Activated CD4-positive, alpha-beta T cell treated with anti-CD3 and anti-CD28 coated beads, Interleukin-10, Interleukin-2, amounts not matched to agents 100 ng/mL and 50 ng/mL, durations not matched to agents 16 hours and 8 hours (primary cell): ENCODE measurements at regions not wholly inside any gene's neighbourhood (a gene's known extent, or its start where the extent isn't known, plus 50 kb on each side); places are given as distances from the start of the nearest gene placed in this dataset.

Source experiments
- DNase-seq: peaks from one replicate; pipeline ENCODE4 v3.0.0-alpha.2; 2020

DNA sequence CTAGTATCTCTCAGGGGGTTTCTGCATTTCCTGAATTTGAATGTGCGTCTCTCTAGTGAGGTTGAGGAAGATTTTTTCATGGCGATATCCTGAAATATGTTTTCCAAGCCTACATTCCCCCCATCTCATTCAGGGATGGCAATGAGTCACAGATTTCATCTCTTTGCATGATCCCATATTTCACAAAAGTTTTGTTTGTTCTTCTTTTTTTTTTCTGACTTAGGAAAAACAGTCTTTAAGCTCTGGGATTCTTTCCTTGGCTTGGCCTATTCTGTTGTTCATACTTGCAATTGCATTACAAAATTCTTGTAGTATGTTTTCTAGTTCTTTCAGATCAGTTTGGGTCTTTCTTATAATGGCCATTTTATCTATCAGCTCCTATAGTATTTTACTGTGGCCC is 136.5 kb downstream of the DSEL start:
- DNase-seq: no peak

DNA sequence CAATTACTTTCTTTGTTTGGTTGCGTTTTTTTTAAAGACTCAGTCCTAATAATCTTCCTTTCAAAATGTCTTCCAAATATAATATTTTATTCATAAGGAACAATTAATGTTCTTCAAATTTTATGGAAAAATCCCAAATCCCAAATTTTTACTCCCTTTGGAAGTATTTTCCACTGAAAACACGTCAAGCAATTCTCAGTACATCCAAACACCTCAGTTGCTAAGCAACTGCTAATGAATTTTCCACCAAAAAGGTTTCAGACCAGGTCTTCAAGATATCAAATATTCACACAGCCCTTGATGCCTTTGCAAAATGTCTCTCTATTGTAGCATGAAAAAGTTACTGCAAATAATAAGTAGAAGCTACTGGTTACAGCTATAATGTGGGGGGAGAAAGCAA is 140.1 kb downstream of the DSEL start:
- DNase-seq: no peak

DNA sequence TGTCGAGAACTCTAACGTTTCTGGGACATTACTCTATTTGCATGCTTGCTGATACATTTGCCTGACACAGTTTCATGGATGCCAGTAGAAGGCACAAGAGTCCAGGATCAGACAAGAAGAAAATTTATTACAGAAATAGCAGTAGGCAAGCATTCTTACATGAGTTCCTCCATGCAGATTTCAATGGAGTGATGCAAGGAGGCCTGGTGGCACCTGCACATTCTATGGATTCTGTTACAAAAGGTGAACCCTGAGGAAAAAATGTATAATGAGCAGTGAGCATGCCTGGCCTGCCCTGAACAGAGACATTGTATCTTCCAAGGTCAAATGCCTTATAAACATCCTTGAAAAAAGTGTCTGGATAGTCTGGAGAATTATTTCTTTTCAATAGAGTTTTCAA is 142.9 kb downstream of the DSEL start:
- DNase-seq: no peak

DNA sequence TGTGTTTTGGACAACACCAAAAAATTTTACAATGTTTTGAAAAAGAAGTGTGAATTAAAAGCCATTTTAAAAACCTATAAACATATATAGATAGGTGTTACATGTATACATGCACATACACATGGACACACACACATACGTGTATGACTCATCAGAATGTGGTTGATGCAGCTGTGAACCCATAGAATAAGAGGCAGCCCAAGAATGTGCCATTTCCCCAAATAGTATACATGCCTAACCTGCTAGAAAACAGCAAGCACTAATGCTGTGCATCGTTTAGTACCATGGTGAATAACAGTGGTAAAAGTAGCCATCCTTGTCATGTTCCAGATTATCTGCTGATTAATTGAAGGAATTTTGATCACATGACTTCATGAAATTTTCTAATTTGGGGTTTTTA is 149.0 kb downstream of the DSEL start:
- no peak for DNase-seq

DNA sequence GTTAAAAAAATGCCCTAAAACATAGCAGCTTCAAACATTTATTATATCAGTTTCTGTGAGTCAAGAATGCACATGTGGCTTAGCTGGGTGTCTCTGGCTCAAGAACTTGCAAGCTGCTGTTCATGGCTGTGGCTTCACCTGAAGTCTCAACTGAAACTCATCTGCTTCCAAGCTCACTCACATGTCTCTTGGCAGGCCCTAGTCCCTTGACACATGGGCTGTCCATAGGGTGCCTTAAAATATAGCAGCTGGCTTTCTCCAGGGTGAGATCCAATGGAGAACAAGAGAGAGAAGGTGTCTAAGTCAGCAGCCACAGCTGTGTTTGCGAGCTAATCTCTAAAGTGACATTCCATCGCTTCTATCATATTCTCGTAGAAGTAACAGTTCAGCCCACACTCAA is 152.8 kb downstream of the DSEL start:
- DNase-seq: no peak

DNA sequence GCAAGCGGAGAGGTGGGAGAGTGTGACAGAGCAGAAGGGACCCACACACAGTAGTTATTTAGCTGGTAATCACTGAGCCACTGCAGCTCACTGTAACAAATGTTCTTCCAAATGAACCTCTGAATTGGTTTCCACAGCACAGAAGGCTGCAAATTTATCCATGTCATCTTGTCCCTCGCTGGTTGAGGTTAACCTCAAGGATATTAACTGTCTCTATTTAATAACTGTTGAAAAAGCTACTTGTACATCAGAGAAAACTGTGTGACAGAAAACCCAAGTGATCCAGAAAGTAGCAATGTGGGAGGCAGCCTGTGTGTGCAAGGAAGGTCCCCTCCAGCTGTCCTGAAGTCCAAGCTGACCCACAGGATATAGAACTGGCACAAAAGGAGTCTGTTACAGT is 153.6 kb downstream of the DSEL start:
- no peak for DNase-seq

DNA sequence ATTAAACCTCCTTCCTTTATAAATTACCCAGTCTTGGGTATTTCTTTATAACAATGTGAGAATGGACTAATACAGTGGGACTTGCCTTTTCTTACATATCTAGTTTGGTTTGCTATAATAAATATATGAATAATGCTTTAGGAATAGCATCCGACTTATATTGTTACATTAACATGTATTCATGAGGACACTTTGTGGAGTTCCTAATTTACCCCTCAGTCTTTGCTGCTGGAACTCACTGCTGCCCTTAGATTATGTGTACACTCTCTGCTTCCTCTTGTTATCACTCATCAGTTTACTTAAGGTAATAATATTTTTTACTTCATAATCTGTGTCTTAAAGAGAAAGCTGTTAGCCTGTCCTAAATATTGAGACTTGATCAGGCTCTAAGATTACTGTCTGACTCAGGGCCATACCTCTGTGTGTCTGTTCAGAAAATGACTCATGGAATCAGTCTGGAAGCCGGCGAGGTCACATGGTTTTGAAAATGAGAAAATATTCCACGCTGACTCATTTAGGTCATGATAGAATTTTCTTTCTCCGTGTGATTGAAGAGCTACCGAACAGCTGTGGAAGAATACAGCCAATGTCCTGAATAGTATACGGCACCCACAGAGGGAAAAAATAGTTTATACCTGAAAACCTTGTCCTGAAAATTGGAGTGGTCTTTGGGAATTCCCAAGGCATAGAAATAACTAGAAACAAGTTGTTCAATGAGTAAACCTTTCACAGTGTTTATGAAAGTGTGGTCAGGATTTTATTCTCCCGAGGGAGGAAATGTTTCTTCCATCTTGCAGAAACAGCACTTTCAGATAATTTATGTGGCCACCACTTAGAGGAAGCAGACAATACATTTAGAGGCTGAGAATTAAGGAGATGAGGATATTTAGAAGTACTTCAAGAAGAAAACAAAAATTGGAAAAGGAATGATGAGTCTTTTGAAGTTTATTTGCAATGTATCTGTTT is 156.4 kb downstream of the DSEL start:
- peak; percentile 72 for DNase-seq

DNA sequence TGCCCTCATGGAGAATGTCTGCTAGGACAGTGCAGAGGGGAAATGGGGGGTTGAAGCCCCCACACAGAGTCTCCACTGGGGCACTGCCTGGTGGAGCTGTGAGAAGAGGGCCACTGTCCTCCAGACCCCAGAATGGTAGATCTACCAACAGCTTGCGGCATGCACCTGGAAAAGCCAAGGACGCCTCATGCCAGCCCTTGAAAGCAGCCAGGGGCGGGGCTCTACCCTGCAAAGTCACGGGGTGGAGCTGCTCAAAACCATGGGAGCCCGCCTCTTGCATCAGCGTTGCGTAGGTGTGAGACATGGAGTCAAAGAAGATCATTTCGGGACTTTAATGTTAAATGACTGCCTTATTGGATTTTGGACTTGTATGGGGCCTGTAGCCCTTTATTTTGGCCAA is 157.6 kb downstream of the DSEL start:
- DNase-seq: no peak

DNA sequence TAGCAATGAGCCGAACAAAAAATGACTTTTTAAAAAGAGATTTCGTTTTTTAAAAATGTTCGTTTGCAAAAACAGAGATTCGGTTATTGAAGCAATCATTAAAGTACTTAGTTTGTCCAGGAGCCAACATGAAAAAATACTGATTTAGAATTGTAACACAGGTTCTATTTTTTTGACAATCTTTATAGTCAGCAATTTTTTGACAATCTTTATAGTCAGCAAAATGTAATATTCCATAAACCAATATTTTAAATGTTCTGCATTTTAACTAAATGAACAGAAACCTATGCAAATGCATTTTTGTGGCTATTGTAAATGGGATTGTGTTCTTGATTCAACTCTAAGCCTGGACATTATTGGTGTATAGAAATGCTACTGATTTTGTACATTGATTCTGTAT is 161.8 kb downstream of the DSEL start:
- DNase-seq: no peak

DNA sequence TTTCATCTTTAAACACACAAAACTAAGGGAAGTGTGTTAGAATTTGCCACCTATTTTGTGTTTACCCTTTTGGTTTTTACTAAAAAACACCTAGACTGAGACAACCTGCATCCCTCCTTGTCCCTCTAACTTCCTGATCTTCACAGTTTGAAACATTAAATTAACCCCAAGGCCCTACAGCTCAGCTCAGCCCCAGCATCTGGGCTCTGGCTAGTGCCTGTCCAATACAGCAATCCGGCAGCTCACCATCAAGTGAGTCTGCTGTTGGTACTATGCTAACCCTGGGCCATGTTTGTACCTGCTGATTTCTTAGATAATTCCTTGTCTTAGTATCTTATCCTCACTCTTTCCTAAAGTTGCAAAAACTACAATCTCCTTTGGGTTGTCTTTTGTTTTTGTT is 162.4 kb downstream of the DSEL start:
- DNase-seq: no peak

DNA sequence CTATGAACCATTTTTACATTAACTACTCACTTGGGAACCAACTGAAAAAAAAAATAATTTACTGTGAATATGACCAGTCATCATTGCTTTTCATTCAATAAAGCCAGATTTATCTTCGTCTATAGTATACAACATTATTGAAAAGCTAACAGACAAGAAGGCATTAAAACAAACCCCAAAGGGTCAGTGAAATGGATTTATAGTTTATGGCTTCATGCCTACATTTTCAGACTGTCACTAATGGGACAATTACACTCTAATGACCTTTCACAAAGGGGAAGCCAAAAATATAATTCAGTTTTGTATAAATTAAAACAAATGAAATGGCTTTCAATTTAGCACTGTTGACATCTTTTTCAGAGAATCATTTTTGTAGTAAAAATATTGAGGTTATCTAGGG is 169.1 kb downstream of the DSEL start:
- DNase-seq: no peak

DNA sequence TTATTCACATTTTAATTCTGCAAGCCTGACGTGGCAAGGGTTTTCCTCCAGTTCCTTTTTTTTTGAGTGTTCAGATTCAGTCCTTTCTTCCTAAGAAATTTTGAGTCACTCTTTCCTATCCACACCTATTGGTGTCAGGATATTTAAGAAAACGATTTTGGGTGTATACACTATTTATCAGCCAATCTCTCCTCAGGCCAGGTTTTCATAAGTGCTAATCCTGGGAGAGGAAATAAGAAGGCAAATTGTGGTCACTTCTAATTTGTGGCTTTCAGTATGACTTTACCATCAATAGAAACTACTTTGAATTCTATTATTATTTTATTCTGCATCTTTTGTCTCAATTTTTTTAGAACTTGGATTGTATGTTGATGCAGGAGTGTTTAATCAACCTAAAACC is 174.4 kb downstream of the DSEL start:
- DNase-seq: no peak

DNA sequence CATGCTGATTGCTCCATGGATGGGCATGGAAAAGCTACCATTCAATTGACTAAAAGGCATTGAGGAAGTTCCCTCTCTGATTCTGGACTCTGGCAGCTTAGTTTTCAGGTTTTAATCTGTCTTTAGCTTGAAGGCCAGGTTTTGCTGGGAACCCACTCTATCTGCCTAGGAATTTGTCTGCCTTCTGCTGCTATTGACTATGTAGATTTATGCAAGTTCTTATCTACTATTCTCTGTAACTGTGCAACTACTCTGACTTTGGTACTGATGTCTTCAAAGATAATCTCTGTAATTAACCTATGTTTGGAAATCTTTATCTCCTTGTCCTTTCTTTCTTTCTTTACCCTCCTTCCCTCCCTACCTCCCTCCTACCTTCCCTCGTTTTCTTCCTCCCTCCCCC is 178.8 kb downstream of the DSEL start:
- DNase-seq: no peak

DNA sequence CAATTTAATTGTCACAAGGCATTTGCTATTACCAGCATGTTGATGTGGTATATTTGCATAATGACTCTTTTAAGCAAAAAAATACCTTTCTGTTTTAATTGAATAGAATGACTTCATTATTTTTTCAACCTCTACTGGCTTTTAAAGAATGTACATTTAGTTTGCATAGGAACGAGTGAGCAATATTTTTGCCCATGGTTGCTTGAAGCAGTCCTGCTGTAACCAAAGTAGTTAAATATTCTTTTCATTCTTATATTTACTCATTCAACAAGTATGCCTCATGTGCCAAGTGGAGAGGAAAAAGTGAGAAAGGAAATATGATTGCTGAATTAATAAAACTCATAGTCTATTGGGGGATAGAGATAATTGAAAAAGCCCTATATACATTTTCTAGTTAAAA is 184.7 kb downstream of the DSEL start:
- DNase-seq: no peak

DNA sequence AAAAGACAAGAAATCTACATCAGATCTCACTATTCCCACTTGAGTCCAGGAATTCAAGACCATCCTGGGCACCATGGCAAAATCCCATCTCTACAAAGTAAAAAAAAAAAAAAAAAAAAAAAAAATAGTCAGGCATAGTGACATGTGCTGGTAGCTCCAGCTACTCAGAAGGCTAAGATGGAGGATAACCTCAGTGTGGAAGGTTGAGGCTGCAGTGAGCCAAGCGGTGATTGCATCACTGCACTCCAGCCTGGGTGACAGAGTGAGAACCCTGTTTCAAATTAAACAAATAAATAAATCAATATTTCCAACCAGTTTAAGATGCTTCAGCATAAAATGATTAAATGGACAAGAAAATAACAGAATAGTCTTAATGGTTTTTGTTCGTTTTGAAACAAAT is 197.4 kb downstream of the DSEL start:
- no peak for DNase-seq

DNA sequence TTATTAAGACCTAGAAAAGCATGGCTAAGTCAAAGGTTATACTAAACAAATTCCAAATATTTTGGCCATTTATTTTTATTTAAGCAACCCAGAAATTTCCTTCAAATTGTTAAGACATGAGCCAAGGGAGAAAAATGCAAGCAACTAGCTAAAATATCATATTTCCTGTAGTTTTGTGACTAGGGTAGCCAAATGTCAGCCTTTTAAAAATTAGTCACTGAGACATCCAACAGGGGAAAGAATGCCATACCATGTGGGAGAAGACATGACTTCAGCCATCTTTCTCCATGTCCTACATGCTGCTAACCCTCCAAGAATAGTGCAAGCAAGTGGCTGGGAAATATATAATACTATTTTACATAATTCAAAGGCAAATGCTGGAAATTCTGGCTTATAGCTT is 197.9 kb downstream of the DSEL start:
- DNase-seq: no peak

DNA sequence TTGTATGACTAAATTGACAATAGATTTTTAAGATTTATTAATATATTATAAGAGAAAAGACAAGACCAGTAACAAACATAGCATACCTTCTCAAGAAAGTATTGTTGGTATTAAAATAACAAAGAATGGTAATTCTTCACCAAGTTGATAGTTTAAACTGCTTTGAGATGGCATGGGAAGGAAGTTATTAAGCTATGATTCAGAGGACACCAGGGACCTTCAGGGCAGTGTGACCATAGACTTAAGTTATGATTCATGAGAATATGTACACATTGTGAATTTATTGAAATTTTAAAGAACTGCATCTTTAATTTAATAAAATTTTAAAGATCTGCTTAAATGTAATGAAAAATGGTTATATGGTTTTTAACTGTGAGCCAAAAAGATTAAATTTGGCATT is 205.7 kb downstream of the DSEL start:
- DNase-seq: no peak

DNA sequence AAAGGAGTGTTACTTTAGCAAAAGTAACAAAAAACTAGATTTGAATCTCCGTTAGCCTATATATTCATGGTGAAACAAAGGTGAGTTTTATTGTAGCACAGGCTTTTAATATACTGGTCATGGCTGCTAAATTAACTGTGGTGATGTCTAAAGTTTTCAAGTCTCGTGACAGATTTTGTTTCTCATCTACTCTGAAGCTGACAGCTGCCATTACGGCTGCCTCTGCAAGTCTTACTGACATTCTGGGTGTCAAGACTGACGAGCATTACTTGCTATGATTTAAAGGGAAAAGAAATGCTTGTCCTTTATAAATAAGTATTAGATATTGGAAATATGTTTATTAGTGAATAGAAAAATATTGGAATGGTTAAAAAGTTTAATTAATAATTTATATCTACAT is 207.7 kb downstream of the DSEL start:
- DNase-seq: no peak

DNA sequence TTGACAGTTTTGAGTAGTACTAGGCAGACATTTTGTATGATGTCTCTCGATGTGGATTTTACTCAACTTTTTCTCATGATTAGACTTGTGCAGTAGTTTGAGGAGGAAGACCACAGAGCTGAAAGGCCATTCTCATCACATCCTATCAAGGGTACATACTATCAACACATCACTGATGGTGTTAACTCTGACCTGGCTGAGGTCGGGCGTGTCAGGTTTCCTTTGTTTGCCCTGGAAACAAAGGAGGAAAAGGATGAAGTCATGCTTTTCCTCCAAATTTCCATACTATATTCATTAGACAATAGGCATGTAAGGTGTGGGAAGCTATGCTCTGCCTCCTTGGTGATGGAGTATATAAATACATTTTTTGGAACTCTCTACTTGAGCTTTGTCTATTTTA is 211.1 kb downstream of the DSEL start:
- no peak for DNase-seq

DNA sequence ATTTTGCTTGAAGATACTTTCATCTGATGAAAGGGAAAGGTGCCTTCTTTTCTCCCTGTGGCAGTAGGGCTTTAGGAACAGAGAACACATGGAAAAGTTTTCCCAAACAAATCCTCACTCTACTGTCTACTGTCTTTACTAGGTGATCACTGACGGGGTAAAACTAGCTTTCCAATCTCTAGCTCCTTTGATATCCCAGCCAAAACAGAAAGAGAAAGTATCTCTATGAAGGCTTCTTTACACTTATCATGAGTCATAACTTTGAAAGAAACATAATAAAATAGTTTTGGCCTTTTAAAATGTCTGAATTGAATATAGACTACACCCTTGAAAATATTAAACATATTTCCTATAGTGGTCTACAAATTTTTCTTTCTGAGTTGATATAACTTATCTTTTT is 214.5 kb downstream of the DSEL start:
- no peak for DNase-seq

DNA sequence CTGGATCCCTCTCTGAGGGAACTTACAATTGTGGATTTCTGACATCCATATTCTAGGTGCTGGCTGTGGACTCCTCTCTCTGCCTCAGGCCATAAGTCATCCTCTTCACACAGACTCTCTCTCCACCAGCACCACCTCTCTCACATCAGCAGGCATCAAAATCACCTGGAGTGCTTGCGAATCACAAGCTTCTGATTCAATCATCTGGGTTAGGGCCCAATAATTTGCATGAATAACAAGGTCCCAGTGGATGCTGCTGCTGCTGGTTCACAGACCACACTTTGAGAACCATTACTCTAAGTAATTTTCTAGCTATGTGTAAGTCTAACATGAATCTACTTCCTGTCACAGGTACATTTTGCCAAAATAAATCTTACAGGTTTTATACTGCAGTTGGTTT is 214.9 kb downstream of the DSEL start:
- no peak for DNase-seq

DNA sequence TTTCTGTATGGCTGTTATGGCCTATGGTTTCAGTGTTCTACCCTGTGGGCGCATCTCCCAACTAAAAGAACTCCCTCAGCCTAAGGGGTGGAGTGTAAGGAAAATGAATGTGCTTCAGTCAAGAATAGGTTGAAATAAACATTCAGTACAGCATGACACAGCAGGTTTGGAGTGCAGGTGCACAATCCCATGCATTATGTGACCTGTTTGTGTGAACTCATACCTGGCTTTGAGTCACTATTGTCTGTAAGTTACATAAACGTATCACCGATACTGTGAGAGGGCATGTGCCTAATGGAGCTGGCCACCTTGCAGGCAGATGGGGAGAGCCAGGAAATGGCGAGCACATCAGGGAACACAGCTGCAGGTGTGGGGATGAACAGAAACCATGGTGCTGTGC is 216.0 kb downstream of the DSEL start:
- no peak for DNase-seq

DNA sequence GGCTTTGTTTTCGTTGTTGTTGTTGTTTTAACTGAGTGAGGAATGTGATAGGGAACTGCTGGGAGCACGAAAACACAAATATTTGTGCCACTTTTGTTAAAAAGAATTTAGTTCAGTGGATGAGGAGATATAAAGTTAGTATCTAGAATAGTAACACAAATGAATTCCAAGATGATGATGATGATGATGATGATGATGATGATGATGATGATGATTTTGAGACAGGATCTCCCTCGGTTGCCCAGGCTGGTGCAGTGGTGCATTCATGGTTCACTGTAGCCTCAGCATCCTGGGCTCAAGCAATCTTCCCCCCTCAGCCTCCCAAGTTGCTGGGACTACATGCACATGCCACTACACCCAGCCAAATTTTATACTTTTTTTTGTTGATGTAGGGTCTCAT is 223.7 kb downstream of the DSEL start:
- DNase-seq: no peak

DNA sequence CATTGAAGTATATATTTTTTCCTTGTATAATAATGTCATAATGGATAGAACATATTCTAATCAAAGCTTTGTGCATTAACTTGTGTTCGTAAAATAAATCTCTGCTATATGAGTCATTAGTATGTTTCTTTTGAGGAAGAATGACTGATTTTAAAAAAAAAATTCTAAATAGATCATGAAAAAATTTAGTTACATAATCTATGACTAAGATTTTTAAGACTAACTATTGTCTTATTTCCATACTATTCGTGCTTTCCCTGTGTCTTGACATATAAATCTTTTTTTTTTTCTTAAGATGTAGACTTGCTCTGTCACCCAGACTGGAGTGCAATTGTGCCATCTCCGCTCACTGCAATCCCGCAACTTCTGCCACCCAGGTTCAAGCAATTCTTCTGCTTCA is 226.1 kb downstream of the DSEL start:
- DNase-seq: no peak

DNA sequence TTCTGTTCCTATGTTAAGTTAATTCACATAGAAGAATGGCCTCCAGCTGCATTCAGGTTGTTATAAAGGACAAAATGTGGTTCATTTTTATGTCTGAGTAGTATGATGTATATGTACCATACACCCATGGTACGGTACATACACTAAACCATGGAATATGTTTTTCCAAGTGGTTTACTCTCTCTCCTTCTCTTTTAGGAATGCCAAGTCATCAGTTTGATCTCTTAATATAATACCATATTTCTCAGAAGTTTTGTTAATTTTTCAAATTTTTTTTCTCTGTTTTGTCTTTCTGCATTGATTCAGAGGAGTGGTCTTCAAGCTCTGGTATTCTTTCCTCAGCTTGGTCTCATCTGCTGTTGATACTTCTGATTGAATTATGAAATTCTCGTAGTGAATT is 230.9 kb downstream of the DSEL start:
- no peak for DNase-seq
